ENCODE measurements at regions not wholly inside any gene's neighbourhood (a gene's known extent, or its start where the extent isn't known, plus 50 kb on each side); places are given as distances from the start of the nearest gene placed in this dataset.

DNA sequence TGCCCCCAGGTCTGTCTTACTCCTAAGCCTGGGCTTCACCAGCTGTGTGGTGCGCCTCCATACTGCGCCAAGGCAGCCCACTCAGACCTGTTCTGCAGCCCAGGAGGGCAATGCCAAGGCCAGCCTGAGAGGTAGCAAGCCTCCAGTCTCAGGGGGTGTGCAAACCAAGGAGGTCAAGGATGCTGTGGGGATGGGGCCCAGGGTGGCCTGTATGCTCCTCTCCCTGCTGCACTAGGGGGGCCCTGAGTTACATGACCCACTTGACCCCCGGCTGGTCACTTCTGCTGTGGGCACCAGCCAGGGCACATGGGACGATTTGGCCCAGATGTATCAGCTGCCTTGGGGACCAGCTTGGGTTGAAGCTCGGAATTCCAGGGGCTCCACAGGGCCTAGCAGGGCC, 70.0 kb upstream of the SLC6A6 start:
- Mint-ChIP-seq H3K36me3 (ENCODE audit: insufficient read depth) (no peaks in the 10 kb centered on the region), H3K9me3 (ENCODE audit: low read depth) (no peaks in the 10 kb centered on the region), H3K27me3 (no peaks in the 10 kb centered on the region), H3K4me3 (ENCODE audit: low read depth) (no peak overlapping the region), H3K27ac (no peak overlapping the region), H3K4me1 (ENCODE audit: low read depth) (peaks cover 19% of the 10 kb centered on the region)
- TF ChIP-seq, protein P1, sequence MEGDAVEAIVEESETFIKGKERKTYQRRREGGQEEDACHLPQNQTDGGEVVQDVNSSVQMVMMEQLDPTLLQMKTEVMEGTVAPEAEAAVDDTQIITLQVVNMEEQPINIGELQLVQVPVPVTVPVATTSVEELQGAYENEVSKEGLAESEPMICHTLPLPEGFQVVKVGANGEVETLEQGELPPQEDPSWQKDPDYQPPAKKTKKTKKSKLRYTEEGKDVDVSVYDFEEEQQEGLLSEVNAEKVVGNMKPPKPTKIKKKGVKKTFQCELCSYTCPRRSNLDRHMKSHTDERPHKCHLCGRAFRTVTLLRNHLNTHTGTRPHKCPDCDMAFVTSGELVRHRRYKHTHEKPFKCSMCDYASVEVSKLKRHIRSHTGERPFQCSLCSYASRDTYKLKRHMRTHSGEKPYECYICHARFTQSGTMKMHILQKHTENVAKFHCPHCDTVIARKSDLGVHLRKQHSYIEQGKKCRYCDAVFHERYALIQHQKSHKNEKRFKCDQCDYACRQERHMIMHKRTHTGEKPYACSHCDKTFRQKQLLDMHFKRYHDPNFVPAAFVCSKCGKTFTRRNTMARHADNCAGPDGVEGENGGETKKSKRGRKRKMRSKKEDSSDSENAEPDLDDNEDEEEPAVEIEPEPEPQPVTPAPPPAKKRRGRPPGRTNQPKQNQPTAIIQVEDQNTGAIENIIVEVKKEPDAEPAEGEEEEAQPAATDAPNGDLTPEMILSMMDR (IDR thresholded peaks at IDR 0.05; ENCODE audit: unreplicated experiment), result no peak
- no peak for DNase-seq (ENCODE audit: low spot score, unreplicated experiment)

DNA sequence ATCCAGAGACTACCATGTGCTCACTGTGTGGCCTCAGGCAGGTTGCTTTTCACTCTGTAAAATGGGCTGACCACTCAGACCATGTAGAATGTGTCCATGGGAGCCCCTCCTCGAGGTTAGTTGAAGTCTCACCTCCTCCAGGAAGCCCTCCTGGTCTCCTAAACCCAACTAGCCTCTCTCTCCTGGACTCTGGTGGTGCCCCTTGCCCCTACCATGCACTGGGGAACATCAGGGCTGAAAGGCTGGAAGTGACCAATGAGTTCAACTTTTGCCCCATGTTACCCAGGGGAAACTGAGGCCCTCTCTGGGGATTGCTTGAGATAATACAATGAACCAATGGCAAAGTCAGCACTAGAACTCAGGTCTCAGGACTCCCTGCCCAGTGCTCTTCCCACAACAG, 69.2 kb upstream of the SLC6A6 start:
- no peak for DNase-seq (ENCODE audit: low spot score, unreplicated experiment)
- Mint-ChIP-seq H3K4me1 (ENCODE audit: low read depth) (peaks cover 19% of the 10 kb centered on the region), H3K9me3 (ENCODE audit: low read depth) (no peaks in the 10 kb centered on the region), H3K27me3 (no peaks in the 10 kb centered on the region), H3K27ac (no peak overlapping the region), H3K36me3 (ENCODE audit: insufficient read depth) (no peaks in the 10 kb centered on the region), H3K4me3 (ENCODE audit: low read depth) (no peak overlapping the region)
- TF ChIP-seq, protein P1 (IDR thresholded peaks at IDR 0.05; ENCODE audit: unreplicated experiment), result no peak

DNA sequence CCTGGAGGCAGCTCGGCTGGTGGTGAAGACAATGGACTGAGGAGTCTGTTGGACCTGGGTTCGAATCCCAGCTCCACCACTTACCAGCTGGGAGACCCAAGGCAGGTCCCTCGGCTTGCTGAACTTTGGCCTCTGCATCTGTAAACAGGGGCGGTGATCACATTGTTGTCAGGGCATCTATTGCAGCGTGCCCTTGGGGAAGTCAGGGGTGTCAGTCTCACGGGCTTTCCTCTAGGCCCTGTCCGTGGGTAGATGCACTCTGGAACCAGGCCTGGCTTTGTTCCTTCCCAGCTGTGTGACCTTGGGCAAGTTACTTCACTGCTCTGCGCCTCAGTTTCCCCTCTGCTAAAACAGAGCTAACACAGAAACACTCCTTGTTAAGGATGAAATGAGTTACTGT, 68.8 kb upstream of the SLC6A6 start:
- Mint-ChIP-seq H3K4me3 (ENCODE audit: low read depth) (no peak overlapping the region), H3K9me3 (ENCODE audit: low read depth) (no peaks in the 10 kb centered on the region)

DNA sequence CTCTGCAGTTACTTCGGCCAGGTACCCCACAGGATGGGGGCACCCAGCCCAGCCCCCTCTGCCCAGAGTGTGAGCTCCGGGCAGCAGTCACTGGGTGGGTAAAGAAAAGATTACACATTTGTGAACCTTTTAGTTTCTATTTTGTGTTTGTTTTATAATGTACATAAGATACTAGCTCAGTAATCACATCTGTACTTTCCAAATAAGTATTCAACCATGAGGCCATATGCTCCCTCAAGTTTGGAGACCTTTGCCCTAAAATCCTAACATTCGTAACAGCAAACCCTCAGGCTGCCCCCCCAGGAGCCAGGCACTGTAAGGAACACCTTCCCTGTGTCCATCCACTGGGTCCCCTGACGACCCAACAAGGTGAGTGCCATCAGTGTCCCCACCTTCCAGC, 68.3 kb upstream of the SLC6A6 start:
- Mint-ChIP-seq H3K27me3 (no peaks in the 10 kb centered on the region), H3K36me3 (ENCODE audit: insufficient read depth) (no peaks in the 10 kb centered on the region), H3K9me3 (ENCODE audit: low read depth) (no peaks in the 10 kb centered on the region), H3K4me3 (ENCODE audit: low read depth) (no peak overlapping the region), H3K4me1 (ENCODE audit: low read depth) (peaks cover 19% of the 10 kb centered on the region), H3K27ac (no peak overlapping the region)
- no peak for DNase-seq (ENCODE audit: low spot score, unreplicated experiment)
- TF ChIP-seq, protein P1 (IDR thresholded peaks at IDR 0.05; ENCODE audit: unreplicated experiment), result no peak

More for the DNA sequence above, 68.8 kb upstream of the SLC6A6 start:
- TF ChIP-seq, protein P1 (IDR thresholded peaks at IDR 0.05; ENCODE audit: unreplicated experiment), result no peak
- no peak for DNase-seq (ENCODE audit: low spot score, unreplicated experiment)
- Mint-ChIP-seq H3K4me1 (ENCODE audit: low read depth) (peaks cover 19% of the 10 kb centered on the region), H3K27me3 (no peaks in the 10 kb centered on the region), H3K36me3 (ENCODE audit: insufficient read depth) (no peaks in the 10 kb centered on the region), H3K27ac (no peak overlapping the region)

DNA sequence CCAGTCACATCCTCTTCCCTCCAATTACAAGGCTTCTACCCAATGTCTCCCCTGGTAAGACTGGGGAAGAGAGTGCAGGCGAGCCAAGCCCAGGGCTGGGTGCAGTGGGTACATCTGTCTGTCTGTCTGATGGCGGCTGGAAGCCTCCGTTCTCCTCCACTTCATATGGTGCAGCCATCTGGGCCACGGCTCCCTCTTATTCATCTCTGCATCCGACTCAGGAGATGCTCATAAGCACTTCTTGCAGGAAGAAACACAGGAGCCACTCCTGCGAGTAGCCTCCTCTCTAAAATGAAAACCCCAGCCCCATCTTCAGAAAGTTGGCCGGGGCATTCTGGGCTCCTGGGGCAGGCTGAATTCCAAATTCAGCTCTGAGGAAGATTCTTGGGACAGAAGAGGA, 67.5 kb upstream of the SLC6A6 start:
- DNase-seq (ENCODE audit: low spot score, unreplicated experiment), result no peak
- Mint-ChIP-seq H3K9me3 (ENCODE audit: low read depth) (no peaks in the 10 kb centered on the region), H3K36me3 (ENCODE audit: insufficient read depth) (no peaks in the 10 kb centered on the region), H3K4me1 (ENCODE audit: low read depth) (peaks cover 13% of the 10 kb centered on the region), H3K27ac (no peak overlapping the region), H3K27me3 (no peaks in the 10 kb centered on the region), H3K4me3 (ENCODE audit: low read depth) (no peak overlapping the region)
- TF ChIP-seq, protein P1 (IDR thresholded peaks at IDR 0.05; ENCODE audit: unreplicated experiment), result no peak

Data from progenitor cell of endocrine pancreas (in vitro differentiated cells).